Fibroblast of peridontal ligament (primary cell): ENCODE measurements at regions not wholly inside any gene's neighbourhood (a gene's known extent, or its start where the extent isn't known, plus 50 kb on each side); places are given as distances from the start of the nearest gene placed in this dataset.

ENCODE experiments used
- DNase-seq: peaks from one replicate; pipeline ENCODE4 v3.0.0-alpha.2; 2010; ENCODE audit errors: extremely low read depth

- peak; percentile 1 for DNase-seq
Measured at GRCh38 chr6:156057869-156058268, 602.2 kb upstream of the NOX3 start.

- DNase-seq, result no peak
Measured at GRCh38 chr6:156056085-156056484, 600.4 kb upstream of the NOX3 start.

- DNase-seq, result no peak
Measured at GRCh38 chr6:156053626-156054025, 598.0 kb upstream of the NOX3 start.

GRCh38 chr6:156046841-156047449, 591.3 kb upstream of the NOX3 start:
- no peak for DNase-seq

- no peak for DNase-seq
Measured at GRCh38 chr6:156046268-156046665, 590.6 kb upstream of the NOX3 start.

- DNase-seq, result peak; percentile 3
Measured at GRCh38 chr6:156045401-156046267, 590.0 kb upstream of the NOX3 start.

GRCh38 chr6:156033598-156033997, 578.0 kb upstream of the NOX3 start:
- no peak for DNase-seq

- DNase-seq, result no peak
Measured at GRCh38 chr6:156031516-156031915, 575.9 kb upstream of the NOX3 start.

- no peak for DNase-seq
Measured at GRCh38 chr6:156030053-156030452, 574.4 kb upstream of the NOX3 start.

GRCh38 chr6:156029286-156029985, 573.8 kb upstream of the NOX3 start:
- no peak for DNase-seq

- peak; percentile 32 for DNase-seq
Measured at GRCh38 chr6:156028335-156029131, 572.9 kb upstream of the NOX3 start.

- DNase-seq, result no peak
Measured at GRCh38 chr6:156027248-156027626, 571.6 kb upstream of the NOX3 start.

- no peak for DNase-seq
Measured at GRCh38 chr6:156026486-156027247, 571.0 kb upstream of the NOX3 start.

GRCh38 chr6:156024339-156024738, 568.7 kb upstream of the NOX3 start:
- DNase-seq, result no peak

GRCh38 chr6:156021746-156022396, 566.2 kb upstream of the NOX3 start:
- DNase-seq, result peak; percentile 93

- peak; percentile 87 for DNase-seq
Measured at GRCh38 chr6:156017838-156018237, 562.2 kb upstream of the NOX3 start.

- DNase-seq, result no peak
Measured at GRCh38 chr6:156016186-156016976, 560.7 kb upstream of the NOX3 start.

- DNase-seq, result no peak
Measured at GRCh38 chr6:156013155-156013554, 557.5 kb upstream of the NOX3 start.

GRCh38 chr6:156009656-156010055, 554.0 kb upstream of the NOX3 start:
- no peak for DNase-seq

- no peak for DNase-seq
Measured at GRCh38 chr6:156004796-156005195, 549.2 kb upstream of the NOX3 start.
